Activated T-cell treated with anti-CD3 and anti-CD28 coated beads, Interleukin-2, amount 50 U/mL, for 1 hour (primary cell): ENCODE measurements at regions not wholly inside any gene's neighbourhood (a gene's known extent, or its start where the extent isn't known, plus 50 kb on each side); places are given as distances from the start of the nearest gene placed in this dataset.
"Not testable (repeated sequence)": the region's sequence is repeated elsewhere in the genome, so short reads cannot be mapped to it uniquely, and the experiment has no call there.

Experiments
- DNase-seq: peaks from one replicate; pipeline ENCODE4 v3.0.0-alpha.2; 2020

DNA sequence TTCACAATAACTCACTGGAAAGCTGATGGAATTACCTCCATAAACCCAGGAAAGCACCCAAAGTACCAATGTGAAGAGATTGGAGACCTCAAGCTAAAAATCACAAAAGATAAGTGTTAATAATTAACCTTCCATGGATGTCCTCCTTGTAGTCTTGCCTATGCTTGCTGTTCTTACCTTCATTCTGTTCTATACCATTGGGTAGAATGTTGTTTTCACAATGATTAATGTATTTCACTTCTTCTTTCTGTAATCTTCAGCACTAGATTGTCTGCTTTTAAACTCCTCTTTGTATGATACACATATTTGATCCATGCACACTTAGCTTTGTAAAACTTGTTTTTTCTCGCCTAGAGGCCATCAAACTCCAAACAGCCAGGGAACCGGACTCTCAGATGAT lies 570.3 kb downstream of the RAPGEF2 start:
- no peak for DNase-seq

DNA sequence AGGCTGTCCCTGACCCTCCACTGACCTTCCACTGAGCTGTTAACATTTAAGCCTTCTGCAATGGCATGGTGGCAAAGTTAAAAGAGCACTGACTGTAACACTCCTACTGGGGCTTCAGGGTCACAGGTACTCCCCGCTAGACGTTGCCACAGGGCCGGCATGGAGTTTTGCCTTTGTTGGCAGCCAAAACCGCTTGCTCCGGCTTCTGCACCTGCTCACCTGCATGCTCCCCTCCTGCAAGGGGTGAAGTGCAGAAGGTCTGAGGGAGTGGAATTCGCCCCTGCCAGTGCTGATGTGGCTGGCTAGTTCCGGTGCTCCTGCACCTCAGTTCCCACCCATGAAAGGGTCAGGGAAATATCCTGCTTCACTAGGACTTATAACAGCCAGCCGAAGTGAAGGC lies 571.4 kb downstream of the RAPGEF2 start:
- DNase-seq, result no peak

DNA sequence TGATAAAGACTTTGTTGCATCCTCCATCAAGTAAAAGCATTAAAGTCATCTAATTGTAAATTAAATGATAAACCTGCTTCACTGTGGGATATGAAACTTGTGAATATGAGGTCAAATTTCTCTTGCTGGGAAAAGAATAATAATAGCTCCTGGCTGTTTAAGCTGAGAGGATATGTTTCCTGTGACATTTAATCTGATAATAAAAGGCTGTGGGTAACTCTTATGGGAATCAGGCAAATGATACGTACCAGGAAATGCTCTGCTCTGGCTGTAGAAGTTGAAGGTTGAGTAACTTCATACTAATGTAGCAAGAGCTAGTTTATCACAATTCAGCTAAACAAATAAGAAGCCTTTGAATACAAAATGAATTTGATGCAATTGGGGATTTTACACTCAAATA lies 574.6 kb downstream of the RAPGEF2 start:
- no peak for DNase-seq

DNA sequence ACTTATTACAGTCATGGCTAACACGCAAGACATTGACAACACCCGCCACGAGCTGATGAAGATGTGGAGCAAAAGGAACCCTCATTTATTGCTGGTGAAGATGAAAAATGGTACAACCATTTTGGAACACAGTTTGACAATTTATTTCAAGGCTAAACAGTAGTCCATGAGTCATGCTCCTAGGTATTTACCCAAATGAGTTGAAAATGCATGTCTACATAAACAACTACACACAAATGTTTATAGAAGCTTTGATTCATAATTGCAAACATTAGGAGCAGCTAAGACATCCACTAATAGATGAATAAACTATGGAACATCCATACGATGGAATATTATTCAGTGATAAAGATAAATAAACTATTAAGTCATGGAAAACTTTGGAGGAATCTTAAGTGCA lies 580.1 kb downstream of the RAPGEF2 start:
- no peak for DNase-seq

DNA sequence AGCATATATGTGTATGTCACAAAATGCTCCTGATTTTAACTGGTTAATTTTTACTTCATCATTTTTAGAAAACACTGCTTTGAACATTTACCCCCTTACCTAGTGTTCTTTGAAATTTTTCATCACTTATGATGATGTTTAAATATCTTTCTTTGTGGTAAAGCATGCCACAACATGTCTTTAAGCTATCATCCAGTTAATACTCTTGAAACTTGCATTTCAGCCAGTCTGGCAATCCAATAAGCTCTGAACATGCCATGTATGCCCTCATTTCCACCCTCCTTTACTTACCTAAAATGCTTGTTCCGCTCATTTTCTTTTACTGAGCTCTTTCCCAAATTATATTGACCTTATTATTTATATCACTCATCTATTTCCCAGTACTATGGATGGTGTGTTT lies 581.2 kb downstream of the RAPGEF2 start:
- no peak for DNase-seq

DNA sequence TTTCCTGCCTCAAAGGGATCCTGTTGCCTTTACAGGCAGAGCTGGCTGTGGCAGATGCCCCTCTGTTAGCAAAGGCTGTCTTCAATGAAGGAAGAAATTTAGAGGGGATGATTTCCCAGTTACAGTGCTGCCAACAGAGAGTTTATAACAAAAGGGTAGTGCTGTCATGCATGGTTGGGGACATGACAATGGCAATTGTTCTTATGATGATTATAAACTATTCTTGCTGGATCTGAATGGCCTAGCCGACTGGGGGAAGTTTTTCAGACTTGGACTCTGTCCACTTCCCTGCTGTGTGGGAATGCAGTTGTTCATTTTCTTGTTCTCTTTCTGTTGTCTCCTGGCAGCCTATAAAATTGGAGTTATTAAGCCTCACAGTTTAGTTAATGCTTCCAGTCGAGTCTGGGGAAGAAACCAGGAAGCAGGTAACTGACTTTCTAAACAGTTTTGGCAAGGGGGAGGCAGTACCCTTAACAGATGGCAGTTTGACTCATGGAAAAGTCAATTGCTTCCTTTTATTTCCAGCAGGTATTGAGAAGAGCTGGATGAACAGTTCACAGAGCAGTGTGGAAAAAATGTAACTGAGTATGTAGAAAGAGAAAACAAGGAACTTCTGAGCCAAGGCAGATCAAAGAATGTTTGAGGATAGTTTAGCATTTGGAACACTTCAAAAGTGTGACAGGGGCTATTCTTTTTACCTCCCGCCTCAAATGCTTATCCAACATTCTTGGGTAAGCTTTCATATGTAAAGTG lies 582.6 kb downstream of the RAPGEF2 start:
- DNase-seq, result no peak

DNA sequence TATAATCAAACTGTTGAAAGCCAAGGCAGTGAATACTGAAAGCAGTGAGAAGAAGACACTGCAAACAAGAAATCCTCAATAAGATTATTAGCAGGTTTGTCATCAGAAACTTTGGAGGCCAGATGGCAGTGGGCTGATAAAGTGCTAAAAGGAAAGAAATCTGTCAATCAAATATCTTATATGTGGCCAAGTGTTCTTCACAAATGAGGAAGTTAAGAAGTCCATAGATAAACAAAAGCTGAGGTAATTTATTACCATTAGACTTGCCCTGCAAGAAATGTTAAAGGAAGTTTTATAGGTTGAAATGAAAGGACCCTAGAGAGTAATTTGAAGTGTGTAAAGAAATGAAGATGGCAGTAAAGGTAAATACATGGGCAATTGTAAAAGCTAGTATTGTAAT lies 586.6 kb downstream of the RAPGEF2 start:
- no peak for DNase-seq

DNA sequence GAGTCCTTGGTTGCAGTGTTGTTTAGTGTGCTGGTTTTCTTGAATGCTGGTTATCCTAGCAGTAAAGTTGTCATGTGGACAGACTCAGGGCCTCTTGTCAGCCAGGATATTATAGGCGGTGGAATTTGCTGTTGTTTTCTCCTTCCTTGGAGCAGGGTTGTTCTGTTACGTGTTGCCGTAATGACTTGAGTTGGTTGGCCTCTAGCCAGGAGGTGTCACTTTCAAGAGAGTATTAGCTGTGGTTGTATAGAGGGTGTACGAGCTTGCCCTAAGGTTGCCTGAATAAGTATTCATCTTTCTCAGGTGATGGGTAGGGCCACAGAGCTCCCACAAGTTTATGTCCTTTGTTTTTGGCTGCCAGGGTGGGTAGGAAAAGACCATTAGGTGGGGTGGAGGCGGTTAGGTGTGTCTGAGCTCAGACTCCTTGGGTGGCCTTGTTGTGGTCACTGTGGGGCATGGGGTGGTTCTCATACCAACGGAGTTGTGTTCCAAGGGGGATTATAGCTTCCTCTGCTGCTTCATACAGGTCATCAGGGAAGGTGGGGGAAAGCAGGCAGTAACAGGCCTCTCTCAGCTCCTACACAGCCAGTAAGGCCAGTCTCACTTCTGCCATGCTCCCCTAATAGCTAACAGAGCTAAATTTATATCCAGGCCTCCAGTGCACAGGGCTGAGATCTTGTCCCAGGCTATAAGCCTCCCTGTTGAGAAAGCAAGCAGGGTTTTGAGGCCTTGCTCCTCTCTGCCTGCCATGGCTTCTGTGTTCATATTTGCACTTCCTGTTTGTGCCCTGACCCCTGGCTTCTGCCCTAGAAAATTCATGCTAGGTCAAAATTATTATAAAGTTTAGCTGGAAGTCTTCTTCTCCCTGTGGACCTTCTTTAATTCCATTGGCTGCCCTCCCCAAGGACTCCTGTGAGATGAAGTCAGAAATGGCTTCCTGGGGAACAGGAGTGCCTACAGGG lies 594.7 kb downstream of the RAPGEF2 start:
- DNase-seq, result no peak

DNA sequence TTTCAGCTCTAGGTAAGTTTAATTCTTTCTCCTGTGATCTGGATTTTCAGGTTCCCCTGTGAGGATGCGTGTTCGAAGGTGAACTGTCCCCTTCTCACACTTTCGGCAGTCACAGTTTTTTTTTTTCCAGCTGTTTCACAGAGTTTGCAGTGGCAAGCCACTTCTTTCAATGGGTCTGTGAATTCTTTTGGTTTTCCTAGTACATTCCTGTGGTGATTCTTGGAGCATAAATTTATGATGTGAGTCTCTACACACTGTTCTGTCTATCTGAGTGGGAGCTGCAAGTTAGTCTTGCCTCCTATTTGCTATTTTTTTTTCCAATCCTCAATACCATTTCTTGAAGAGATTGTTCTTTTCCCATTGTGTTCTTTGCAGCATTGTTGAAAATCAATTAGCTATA lies 595.5 kb downstream of the RAPGEF2 start:
- DNase-seq, result no peak

DNA sequence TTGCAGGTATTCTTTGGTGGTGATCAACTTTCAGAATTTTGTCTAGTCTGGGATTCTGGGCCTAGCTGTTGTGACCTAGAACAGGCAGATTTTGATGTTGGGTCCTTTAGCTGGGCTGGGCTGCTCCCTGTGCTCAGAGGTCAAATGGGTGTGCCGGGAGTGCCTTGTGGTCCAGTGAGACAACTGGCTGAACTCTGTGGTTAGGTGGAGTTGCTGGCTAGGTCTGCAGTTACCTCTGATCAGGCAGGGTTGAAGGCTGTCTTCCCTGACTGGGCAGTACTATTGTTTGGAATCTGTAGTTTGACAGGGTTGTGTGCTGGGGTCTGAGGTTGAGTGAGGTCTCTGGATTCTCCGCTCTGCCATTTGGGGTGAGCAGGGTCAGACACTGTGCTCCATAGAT lies 599.3 kb downstream of the RAPGEF2 start:
- no peak for DNase-seq

DNA sequence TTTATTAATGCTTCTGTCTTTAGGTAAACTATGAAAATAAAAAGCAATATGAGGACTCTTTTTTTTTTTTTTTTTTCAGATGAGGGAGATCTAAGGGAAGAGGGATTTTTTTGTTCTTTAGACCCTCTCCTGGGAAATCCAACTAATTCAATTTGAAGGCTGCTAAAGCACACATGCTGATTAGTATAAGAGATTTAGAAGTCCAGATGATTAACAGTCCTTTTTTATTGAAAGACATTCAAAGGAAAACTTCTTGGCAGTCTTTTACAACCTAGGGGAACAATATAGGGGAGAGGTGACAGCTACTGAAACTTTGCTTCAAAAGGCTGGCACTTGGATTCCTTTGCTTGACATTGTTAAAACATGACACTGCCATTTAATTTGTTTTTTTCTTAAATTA lies 602.5 kb downstream of the RAPGEF2 start:
- DNase-seq, result no peak

DNA sequence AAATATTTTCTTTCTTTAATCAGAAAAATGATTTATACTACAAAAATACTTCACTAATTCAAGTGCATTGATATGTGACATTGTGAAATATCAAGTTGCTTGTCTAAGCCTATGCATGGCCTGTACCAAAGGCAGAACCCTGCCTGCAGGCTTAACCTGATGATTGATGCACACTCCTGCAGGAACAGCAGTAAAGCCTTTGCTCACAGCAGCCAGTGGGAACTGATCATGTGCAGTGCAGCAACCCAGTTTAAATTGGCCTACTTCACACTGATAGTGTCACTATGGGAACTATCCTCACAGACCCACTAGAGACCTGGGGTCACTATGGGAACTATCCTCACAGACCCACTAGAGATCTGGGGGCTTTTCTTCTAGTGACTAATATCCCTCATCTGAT lies 603.8 kb downstream of the RAPGEF2 start:
- no peak for DNase-seq

DNA sequence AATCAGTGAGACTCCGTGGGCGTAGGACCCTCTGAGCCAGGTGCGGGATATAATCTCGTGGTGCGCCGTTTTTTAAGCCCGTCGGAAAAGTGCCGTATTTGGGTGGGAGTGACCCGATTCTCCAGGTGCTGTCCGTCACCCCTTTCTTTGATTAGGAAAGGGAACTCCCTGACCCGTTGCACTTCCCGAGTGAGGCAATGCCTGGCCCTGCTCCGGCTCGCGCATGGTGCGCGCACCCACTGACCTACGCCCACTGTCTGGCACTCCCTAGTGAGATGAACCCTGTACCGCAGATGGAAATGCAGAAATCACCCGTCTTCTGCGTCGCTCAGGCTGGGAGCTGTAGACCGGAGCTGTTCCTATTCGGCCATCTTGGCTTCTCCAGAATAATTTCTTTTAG lies 612.3 kb downstream of the RAPGEF2 start:
- not testable (repeated sequence) for DNase-seq

DNA sequence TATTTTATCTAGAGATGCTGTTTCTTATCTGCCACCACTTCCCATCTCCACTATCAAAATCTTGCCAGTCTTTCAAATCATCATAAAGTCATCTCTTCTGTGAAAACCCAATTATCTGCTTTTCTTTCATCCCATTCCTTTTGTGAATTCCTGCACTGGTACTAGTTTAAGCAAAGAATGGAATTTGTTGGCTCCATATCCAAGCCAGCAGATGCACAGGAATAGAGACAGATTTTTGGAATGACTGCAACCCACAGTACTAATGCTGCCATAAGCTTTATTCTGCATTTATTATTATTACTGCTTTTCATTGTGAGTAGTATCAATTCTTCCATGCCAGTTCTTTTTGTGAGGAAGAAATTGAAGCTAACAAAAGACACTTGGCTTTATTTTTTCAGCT lies 616.7 kb downstream of the RAPGEF2 start:
- no peak for DNase-seq

DNA sequence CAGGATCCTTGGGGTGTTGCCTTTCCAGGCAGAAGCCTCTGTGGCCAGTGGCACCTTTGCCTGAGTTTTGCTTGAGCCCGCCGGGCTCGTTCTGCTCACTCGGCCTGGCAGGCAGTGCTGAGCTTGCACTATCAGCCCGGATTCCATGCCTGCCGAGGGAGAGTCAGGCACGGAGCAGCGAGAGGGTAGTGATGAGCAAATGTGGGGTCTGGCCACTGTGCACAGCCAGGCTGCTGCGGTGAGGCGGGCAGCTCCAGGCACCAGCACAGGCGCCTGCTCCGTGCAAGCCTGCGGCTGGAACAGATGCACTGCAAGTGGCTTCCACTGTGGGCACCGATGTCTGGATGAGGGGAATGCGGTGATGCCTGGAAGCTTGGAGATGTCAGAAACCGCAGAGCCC lies 619.2 kb downstream of the RAPGEF2 start:
- no peak for DNase-seq

DNA sequence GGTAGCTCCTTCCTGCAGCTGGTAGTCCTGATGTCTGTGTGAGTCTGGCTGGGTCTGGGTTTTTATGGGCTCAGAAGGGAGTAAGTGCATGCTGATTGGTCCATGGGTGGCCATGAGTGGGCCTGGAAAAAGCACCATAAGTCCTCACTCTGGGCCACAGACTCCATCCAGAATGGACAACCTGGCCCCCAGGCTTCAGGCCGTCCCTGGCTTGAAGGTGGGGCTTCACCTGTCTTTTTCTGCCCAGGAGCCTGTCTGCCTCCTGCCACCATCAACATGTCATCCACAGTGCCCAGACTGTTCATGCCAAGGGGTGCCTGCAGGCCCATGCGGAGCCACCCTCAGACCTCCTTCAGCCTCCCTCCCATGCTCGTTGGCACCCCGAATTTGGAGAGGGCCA lies 620.0 kb downstream of the RAPGEF2 start:
- no peak for DNase-seq

DNA sequence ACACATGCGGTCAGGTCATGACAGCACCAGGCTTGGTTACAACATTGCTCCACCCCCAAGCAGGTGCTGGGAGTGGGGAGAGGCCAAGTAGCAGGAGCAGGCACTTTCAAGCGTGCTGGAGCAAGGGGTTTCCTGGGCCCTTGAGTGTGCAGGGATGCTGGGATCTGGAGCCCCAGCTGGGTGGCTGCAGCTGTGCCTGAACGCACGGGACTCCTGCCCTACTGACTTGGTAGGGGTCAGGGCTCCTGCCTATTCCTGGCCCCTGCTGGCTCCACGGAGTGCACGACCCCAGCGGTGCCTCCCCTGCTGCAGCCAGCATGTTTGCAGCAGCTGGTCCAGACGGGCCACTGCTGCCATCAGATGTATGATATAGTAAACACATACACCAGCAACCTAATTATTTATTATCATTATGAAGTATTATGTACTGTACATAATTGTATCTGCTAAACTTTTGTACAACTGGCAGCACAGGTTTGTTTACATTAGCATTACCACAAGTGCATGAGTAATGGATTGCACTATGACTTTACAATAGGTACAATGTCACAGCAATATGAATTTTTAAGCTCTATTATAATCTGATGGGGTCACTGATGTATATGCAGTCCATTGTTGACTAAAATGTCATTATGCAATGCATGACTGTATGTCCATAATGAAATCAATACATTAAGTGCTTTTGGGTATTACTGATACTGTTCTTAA lies 620.6 kb downstream of the RAPGEF2 start:
- no peak for DNase-seq

DNA sequence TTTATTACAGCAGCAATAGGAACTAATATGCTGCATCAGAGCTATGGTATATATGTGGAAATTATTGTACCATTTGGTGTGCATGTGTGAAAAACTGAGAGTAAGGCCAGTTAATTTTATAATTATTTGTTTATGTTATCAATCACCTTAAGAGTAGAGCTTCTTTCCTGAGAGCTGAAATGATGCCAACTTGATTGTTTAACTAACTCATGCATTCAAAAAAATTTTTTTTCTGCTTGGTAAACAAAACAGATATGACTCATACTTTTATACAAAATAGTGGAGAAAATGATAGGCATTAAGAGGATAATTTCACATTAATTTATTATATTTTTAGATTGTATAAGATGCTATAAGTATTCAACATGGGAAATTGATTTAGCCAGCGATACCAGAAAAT lies 622.7 kb downstream of the RAPGEF2 start:
- no peak for DNase-seq

DNA sequence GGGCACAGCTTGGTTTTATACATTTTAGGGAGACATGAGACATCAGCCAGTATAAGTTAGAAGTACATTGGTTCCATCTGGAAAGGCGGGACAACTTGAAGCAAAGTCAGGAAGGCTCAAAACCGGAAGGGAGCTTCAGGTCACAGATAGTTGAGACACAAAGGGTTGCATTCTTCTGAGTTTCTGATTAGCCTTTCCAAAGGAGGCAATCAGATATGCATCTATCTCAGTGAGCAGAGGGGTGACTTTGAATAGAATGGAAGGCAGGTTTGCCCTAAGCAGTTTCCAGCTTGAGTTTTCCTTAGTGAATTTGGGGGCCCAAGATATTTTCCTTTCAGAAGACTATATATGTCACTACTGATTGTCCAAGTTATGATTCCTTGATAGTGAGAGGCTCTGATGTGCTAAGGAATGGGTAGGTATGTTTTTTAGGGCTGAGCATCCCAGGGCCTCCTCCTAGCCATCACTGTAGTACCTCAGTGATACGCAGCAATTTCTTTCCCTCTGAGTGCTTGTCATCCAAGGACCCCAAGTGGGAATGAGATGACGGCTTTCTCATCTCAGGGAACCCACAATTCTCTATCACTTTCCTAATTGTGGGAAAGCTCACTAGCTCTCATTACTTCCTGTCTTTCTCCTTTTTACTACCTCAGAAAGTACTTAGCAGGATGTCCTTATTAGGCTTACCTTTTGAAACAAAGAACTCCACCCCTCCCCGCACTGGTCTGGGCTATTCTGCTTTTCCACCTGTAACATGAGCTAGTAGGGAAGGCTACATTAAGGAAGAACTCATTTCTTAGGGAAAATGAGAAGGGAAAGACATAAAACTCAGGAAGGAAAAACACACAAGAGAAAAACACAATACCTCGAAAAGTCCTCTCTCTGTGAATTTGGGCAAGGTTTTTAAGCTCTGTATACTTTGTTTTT lies 632.7 kb downstream of the RAPGEF2 start:
- no peak for DNase-seq

DNA sequence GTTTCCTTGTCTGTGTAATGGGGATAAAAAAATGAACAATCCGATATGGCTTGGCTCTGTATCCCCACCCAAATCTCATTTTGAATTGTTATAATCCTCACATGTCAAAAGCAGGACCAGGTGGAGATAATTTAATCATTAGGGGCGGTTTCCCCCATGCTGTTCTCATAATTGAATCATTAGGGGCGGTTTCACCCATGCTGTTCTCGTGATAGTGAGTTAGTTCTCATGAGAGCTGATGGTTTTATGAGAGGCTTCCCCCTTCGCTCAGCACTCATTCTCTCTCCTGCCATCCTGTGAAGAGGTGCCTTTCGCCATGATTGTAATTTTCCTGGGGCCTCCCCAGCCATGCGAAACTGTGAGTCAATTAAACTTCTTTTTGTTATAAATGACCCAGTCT lies 633.5 kb downstream of the RAPGEF2 start:
- DNase-seq, result no peak

DNA sequence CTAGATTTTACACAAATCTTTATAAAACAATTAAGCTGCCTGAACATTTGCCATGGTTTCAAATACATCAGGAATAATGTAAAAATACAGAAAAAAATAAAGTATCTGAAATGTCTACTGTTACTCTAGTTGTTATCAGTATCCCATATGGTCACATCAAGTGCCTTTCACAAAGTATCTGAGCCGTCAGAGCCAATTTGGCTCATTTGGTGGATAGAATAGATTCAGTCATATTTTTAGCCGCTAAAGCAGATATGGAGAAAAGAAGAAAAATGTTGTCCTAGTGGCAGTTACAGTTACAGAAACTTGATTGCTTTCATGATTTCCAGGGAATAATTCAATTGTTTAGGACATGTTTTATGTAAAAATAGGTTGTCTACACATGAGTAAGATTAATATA lies 641.1 kb downstream of the RAPGEF2 start:
- no peak for DNase-seq

DNA sequence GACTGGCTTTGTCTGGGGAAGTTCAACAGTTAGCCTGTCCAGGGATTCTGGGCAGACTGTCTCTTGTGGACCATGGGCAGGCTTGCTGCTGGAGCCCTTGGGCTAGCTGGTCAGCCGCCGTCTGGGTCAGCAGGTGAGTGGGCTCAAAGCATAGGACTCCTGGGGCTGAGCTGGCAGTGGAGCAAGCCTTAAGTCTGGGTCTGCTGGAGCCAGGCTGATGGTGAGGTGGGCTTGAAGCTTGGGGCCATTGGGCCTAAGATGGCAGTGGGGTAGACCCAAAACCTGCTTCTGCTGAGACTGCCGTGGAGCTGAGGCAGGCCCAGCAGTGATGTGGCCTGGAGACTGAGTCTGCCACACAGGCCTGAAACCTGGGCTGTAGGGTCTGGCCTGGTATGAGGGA lies 645.1 kb downstream of the RAPGEF2 start:
- no peak for DNase-seq
